Prostate gland (tissue), 2 donors: ENCODE measurements at regions not wholly inside any gene's neighbourhood (a gene's known extent, or its start where the extent isn't known, plus 50 kb on each side); places are given as distances from the start of the nearest gene placed in this dataset.

Experiments used
- DNase-seq: peaks from one replicate; pipeline ENCODE4 v3.0.0-alpha.2; 2019; ENCODE audit warnings: low spot score
- H3K27ac ChIP-seq, 2 donors: fragments of 200-600 bp; sonication (generic); 2 replicates each; pipeline ENCODE4 v1.5.1; 2017 to 2019
- H3K27me3 ChIP-seq: fragments of 200-600 bp; sonication (generic); replicated peaks from 2 replicates; pipeline ENCODE4 v1.5.1; 2019; ENCODE audit not compliant: insufficient read depth
- H3K36me3 ChIP-seq, 2 donors: fragments of 200-600 bp; sonication (generic); 1 replicate in 1 of 2; 2 replicates in 1 of 2; pipeline versions ENCODE4 v1.5.1 to v1.8.1; 2017 to 2019
- H3K4me1 ChIP-seq: fragments of 200-600 bp; sonication (generic); replicated peaks from 2 replicates; pipeline ENCODE4 v1.5.1; 2019
- H3K4me3 ChIP-seq, 2 donors: fragments of 200-600 bp; sonication (generic); 2 replicates each; pipeline ENCODE4 v1.5.1; 2017 to 2019
- H3K9me3 ChIP-seq: fragments of 200-600 bp; sonication (generic); 2 replicates; pipeline ENCODE4 v1.5.1; 2017
- POLR2A ChIP-seq: fragments of 450-650 bp; IDR thresholded peaks from one replicate; pipeline ENCODE4 v1.6.1; 2016; ENCODE audit warnings: antibody characterized with exemption, mild to moderate bottlenecking
- POLR2AphosphoS5 ChIP-seq: sonication (generic); formaldehyde crosslinking; IDR thresholded peaks from one replicate; pipeline ENCODE4 v1.6.1; 2017; ENCODE audit warnings: antibody characterized with exemption
- WGBS: methylation state at CpG from one replicate; pipeline ENCODE4 v1.1.5; 2018; 5-methylcytosine and 5-hydroxymethylcytosine counted together
- intact Hi-C: fragments of 100-400 bp; cut with DNase I; formaldehyde crosslinking; loops from one replicate; pipeline ENCODE4 v1.14.2; 2022
- TF ChIP-seq, protein P1 (sequence below), 4 experiments: fragments of 200-600 bp in 2 of 4; fragments of 450-650 bp in 2 of 4; sonication (generic) in 2 of 4; IDR thresholded peaks; 1 replicate in 3 of 4; 2 replicates in 1 of 4; pipeline ENCODE4 v1.5.1; 2016 to 2019; ENCODE audit warnings: antibody characterized with exemption in 4 of 4, mild to moderate bottlenecking in 2 of 4, moderate library complexity in 2 of 4

DNA sequence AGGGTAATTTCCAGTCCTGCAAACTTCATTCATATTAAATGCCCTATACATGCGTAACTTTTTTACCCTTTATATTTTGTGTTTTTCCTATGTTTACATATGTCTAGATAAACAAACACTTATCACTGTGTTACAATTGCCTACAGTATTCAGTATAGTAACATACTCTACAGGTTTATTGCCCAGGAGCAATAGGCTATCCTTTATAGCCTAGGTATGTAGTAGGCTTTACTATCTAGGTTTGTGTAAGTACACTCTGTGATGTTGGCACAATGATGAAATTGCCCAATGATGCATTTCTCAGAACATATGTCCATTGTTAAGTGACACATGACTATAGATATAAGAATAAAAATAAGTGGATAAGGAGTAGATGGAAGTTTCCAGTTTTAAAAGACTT lies 345.5 kb upstream of the C1orf87 start:
- Histone ChIP-seq H3K27me3 (no peaks in the 10 kb centered on the region), H3K4me1 (no peaks in the 10 kb centered on the region), H3K36me3 (no peaks in the 10 kb centered on the region), H3K9me3 (no peaks in the 10 kb centered on the region), H3K27ac (no peak overlapping the region), H3K4me3 (no peak overlapping the region)
- 97% methylated on average over 1 of the region's 1 CpG for WGBS
- TF ChIP-seq, protein P1, sequence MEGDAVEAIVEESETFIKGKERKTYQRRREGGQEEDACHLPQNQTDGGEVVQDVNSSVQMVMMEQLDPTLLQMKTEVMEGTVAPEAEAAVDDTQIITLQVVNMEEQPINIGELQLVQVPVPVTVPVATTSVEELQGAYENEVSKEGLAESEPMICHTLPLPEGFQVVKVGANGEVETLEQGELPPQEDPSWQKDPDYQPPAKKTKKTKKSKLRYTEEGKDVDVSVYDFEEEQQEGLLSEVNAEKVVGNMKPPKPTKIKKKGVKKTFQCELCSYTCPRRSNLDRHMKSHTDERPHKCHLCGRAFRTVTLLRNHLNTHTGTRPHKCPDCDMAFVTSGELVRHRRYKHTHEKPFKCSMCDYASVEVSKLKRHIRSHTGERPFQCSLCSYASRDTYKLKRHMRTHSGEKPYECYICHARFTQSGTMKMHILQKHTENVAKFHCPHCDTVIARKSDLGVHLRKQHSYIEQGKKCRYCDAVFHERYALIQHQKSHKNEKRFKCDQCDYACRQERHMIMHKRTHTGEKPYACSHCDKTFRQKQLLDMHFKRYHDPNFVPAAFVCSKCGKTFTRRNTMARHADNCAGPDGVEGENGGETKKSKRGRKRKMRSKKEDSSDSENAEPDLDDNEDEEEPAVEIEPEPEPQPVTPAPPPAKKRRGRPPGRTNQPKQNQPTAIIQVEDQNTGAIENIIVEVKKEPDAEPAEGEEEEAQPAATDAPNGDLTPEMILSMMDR (IDR thresholded peaks at IDR 0.05), result no peak
- TF ChIP-seq POLR2A (no peak), POLR2AphosphoS5 (no peak)
- DNase-seq, result no peak
- intact Hi-C loops, result no loop called here

DNA sequence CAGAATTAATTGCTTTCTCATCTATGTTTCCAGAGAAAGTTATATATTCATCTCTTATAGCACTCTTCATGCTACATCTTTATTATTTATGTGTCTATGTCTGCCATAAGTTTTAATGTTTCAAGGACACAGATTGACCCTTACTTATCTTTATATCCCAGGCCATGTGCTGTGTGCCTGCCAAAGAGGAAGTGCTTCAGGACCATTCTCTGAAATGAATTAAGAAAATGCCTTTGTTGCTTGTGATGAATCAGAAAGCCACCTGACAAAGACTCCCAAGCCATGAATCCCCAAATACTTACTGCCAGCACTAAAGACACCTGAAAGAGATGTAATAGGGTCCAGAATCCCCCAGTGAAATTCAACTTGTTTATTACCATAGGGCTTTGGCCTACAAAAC lies 342.1 kb upstream of the C1orf87 start:
- TF ChIP-seq, protein P1 (IDR thresholded peaks at IDR 0.05), result no peak
- TF ChIP-seq POLR2AphosphoS5 (no peak), POLR2A (no peak)
- intact Hi-C loops, result no loop called here
- Histone ChIP-seq H3K36me3 (no peaks in the 10 kb centered on the region), H3K27me3 (no peaks in the 10 kb centered on the region), H3K4me3 (no peak overlapping the region), H3K27ac (no peak overlapping the region), H3K9me3 (no peaks in the 10 kb centered on the region), H3K4me1 (no peaks in the 10 kb centered on the region)
- DNase-seq, result no peak

- 22% methylated on average over 1 of the region's 1 CpG for WGBS
- Histone ChIP-seq H3K27me3 (no peaks in the 10 kb centered on the region), H3K36me3 (no peaks in the 10 kb centered on the region), H3K4me1 (no peaks in the 10 kb centered on the region), H3K9me3 (no peaks in the 10 kb centered on the region), H3K27ac (no peak overlapping the region), H3K4me3 (no peak overlapping the region)
- DNase-seq, result no peak
- TF ChIP-seq POLR2A (no peak), POLR2AphosphoS5 (no peak)
- TF ChIP-seq, protein P1 (IDR thresholded peaks at IDR 0.05), result no peak
- intact Hi-C loops, result no loop called here
Observed at GRCh38 chr1:60413091-60413490, 339.5 kb upstream of the C1orf87 start.

GRCh38 chr1:60411591-60411990 lies 338.0 kb upstream of the C1orf87 start:
- H3K27ac ChIP-seq, result no peak overlapping the region
- intact Hi-C loops, result no loop called here
- H3K27me3 ChIP-seq, result no peaks in the 10 kb centered on the region
- TF ChIP-seq, protein P1 (IDR thresholded peaks at IDR 0.05), result no peak
- no peak for TF ChIP-seq POLR2AphosphoS5
- no peak for TF ChIP-seq POLR2A
- no peaks in the 10 kb centered on the region for H3K4me1 ChIP-seq
- DNase-seq, result no peak
- H3K9me3 ChIP-seq, result no peaks in the 10 kb centered on the region
- no peaks in the 10 kb centered on the region for H3K36me3 ChIP-seq
- H3K4me3 ChIP-seq, result no peak overlapping the region
- 44% methylated on average over 2 of the region's 2 CpGs for WGBS

DNA sequence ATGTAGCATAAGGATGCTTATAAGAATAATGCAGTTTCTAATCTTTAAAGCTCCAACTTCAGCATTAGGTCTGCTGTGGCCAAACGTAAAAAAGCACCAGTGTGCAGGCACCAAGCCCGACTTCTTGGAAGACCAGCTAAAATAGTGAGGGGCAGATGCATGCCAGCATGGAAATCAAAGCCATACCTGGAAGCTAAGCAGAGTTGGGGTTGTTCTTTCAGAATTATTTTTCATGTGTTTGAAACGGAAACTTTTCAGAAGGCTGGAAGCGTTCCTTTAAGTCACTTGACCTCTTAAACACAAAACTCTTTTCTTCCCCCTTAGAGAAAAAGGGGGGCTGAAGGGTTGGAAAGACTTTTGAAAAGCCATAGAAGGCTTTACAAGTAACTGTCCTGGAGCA lies 329.2 kb upstream of the C1orf87 start:
- 58% methylated on average over 4 of the region's 4 CpGs for WGBS
- no peaks in the 10 kb centered on the region for H3K9me3 ChIP-seq
- no peaks in the 10 kb centered on the region for H3K36me3 ChIP-seq
- H3K27me3 ChIP-seq, result no peaks in the 10 kb centered on the region
- TF ChIP-seq POLR2AphosphoS5, result no peak
- TF ChIP-seq POLR2A, result no peak
- TF ChIP-seq, protein P1 (IDR thresholded peaks at IDR 0.05), result no peak
- no peaks in the 10 kb centered on the region for H3K4me1 ChIP-seq
- no peak overlapping the region for H3K4me3 ChIP-seq
- intact Hi-C loops, result no loop called here
- H3K27ac ChIP-seq, result no peak overlapping the region
- DNase-seq, result no peak
